Right atrium auricular region (tissue), 2 donors: ENCODE measurements at regions not wholly inside any gene's neighbourhood (a gene's known extent, or its start where the extent isn't known, plus 50 kb on each side); places are given as distances from the start of the nearest gene placed in this dataset.

Source experiments
- DNase-seq: peaks from one replicate; pipeline ENCODE4 v3.0.0-alpha.2; 2019; ENCODE audit warnings: low spot score
- H3K27ac ChIP-seq, 2 donors: fragments of 200-600 bp; sonication (generic); 1 replicate in 1 of 2; 2 replicates in 1 of 2; pipeline ENCODE4 v1.5.1; 2016 to 2019
- H3K27me3 ChIP-seq, 2 donors: fragments of 200-600 bp; sonication (generic); one replicate each; pipeline versions ENCODE4 v1.5.1 to v1.6.0; 2017 to 2019
- H3K36me3 ChIP-seq: fragments of 200-600 bp; sonication (generic); one replicate; pipeline ENCODE4 v1.5.1; 2016
- H3K4me1 ChIP-seq, 2 donors: fragments of 200-600 bp; sonication (generic); one replicate each; pipeline versions ENCODE4 v1.5.1 to v1.6.0; 2017 to 2019
- H3K4me3 ChIP-seq, 2 donors: fragments of 200-600 bp; sonication (generic); 1 replicate in 1 of 2; 2 replicates in 1 of 2; pipeline ENCODE4 v1.5.1; 2017 to 2019; ENCODE audit warnings: mild to moderate bottlenecking in 1 of 2, moderate library complexity in 1 of 2
- H3K9me3 ChIP-seq, 2 donors: fragments of 200-600 bp; sonication (generic); one replicate each; pipeline ENCODE4 v1.5.1; 2019
- TF ChIP-seq, protein P1 (sequence below), 2 donors: fragments of 200-600 bp; sonication (generic); IDR thresholded peaks; one replicate each; pipeline ENCODE4 v1.5.1; 2019; ENCODE audit warnings: antibody characterized with exemption in 2 of 2

DNA sequence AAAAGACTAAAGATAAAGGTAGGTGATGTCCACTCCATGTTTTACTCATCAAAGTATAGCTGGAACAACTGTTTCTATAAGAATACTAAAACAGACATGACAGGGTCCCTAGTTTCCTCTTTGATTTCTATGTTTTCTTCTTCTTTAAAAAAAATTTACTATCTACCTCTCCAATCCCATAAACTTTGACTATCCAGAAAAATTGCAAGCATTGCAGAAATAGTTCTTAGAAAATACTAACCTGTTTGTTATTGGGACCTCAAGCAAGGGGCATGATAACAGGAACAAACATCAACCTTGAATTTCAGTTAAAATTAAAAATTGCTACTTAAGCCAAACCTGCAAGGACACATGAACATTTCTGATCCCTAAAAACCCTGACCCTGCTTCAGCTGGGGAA is 1226.5 kb downstream of the C4orf33 start:
- H3K36me3 ChIP-seq: no peaks in the 10 kb centered on the region
- no peaks in the 10 kb centered on the region for H3K27me3 ChIP-seq
- H3K27ac ChIP-seq: no peak overlapping the region
- no peaks in the 10 kb centered on the region for H3K9me3 ChIP-seq
- no peak overlapping the region for H3K4me3 ChIP-seq
- no peaks in the 10 kb centered on the region for H3K4me1 ChIP-seq
- no peak for DNase-seq
- TF ChIP-seq, protein P1, sequence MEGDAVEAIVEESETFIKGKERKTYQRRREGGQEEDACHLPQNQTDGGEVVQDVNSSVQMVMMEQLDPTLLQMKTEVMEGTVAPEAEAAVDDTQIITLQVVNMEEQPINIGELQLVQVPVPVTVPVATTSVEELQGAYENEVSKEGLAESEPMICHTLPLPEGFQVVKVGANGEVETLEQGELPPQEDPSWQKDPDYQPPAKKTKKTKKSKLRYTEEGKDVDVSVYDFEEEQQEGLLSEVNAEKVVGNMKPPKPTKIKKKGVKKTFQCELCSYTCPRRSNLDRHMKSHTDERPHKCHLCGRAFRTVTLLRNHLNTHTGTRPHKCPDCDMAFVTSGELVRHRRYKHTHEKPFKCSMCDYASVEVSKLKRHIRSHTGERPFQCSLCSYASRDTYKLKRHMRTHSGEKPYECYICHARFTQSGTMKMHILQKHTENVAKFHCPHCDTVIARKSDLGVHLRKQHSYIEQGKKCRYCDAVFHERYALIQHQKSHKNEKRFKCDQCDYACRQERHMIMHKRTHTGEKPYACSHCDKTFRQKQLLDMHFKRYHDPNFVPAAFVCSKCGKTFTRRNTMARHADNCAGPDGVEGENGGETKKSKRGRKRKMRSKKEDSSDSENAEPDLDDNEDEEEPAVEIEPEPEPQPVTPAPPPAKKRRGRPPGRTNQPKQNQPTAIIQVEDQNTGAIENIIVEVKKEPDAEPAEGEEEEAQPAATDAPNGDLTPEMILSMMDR (IDR thresholded peaks at IDR 0.05): no peak

DNA sequence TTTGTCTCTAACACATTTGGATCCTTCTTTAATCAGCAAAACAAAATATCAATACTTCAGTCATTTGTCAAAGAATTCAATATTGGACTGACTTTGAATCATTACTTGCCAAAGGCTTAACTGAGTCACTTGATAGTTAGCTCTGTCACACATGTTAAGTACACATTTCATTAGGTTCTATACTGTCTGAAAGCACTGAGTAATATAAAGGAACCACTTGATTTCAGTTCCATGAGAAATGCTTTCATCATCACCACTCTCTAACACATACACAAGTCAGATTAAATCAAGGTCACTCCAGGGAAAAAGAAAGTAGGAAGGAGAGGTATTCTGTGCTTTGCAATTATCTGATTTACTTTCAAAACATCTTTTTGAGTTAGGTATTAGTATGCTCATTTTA is 1233.1 kb downstream of the C4orf33 start:
- no peaks in the 10 kb centered on the region for H3K9me3 ChIP-seq
- no peak overlapping the region for H3K27ac ChIP-seq
- H3K36me3 ChIP-seq: no peaks in the 10 kb centered on the region
- TF ChIP-seq, protein P1 (IDR thresholded peaks at IDR 0.05): no peak
- no peaks in the 10 kb centered on the region for H3K27me3 ChIP-seq
- H3K4me3 ChIP-seq: no peak overlapping the region
- DNase-seq: no peak
- H3K4me1 ChIP-seq: no peaks in the 10 kb centered on the region

DNA sequence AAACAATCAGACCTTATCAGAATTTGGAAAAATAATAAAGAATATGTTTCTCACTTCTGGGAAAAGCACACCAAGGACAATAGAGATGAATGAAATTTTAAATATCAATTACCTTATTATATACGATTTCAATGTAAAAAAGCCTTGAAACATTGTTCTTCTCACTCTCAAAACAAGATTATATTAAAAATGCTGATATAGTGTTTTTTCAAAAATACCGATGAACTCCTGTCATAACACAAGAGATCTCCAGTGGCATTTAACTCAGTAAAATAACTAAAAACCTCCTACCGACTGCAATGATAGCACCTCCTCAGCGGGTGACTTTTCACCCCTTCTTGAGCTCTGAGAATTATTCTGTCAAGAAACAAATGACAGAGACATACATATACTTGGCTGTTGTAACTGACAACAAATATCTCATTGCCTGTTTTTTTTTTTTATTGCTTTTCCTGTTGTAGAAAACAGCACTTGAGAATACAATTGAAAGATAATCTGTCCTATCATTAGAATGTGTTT is 1237.3 kb downstream of the C4orf33 start:
- H3K27me3 ChIP-seq: no peaks in the 10 kb centered on the region
- no peak overlapping the region for H3K4me3 ChIP-seq
- H3K9me3 ChIP-seq: no peaks in the 10 kb centered on the region
- H3K36me3 ChIP-seq: no peaks in the 10 kb centered on the region
- no peak for DNase-seq
- TF ChIP-seq, protein P1 (IDR thresholded peaks at IDR 0.05): no peak
- no peaks in the 10 kb centered on the region for H3K4me1 ChIP-seq
- no peak overlapping the region for H3K27ac ChIP-seq

DNA sequence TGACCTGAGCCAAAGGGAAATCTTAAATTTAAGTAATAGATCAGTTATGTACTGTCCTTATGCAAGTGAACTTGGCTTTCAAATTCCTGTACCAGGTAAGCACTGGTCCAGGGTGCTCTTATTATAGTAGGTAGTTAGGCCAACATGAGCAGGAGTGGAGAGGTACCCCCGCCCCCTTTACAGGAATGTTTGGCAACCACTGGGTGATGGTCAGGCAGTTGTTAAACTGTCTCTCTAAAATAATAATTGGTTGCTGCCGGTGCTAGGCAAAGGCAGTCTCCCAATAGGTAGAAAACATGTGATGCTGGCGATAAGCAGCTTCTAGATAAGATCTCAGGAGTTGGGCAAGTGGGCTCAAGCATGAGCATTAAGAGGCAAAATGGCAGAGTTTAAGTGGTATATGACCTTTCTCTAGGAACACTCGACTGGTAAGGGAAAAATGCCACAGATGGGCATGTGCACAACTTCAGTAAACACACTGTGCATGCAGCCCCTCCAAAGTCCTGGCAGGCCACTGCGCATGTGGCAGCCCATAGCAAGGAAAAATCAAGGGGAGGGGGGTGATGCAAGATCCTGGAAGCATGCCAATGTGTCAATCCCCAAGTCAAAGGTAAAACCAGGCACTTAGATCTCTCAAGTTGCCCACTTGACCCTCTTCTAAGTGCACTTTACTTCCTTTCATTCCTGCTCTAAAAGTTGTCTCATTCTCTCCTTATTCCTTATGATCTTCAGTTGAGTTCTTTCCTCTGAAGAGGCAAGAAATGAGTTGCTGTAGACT is 1239.7 kb downstream of the C4orf33 start:
- Histone ChIP-seq H3K27ac (no peak overlapping the region), H3K36me3 (no peaks in the 10 kb centered on the region), H3K27me3 (no peaks in the 10 kb centered on the region), H3K4me1 (no peaks in the 10 kb centered on the region), H3K9me3 (no peaks in the 10 kb centered on the region), H3K4me3 (no peak overlapping the region)
- no peak for DNase-seq
- TF ChIP-seq, protein P1 (IDR thresholded peaks at IDR 0.05): no peak

DNA sequence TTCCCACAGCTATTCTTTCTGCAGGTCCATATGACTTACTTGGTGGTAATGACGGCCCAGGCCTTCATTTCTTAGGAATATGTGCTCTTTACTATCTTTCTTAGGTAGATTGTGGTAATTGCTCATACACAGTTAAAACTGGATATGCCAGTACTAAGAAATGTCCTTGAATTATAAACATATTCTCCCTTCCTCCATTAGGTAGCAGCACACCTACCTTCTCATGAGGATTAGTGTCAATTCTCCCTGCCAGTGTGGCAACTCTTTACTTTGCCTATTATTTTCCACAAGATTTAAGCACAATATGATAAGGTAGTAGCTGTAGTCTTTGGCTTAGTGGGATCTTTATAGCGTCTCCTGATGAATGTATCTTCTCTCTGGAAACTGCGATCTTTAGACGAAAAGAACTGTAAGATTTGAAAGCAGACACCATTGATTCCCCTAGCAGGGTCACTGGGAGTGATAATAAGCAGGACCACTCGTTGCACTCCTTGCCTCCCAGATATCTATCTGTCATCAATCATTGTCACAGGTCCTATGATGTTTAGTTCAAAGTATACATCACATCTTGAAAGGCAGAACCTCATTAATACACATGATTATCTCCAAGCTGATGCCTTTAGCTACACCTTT is 1240.7 kb downstream of the C4orf33 start:
- TF ChIP-seq, protein P1 (IDR thresholded peaks at IDR 0.05): peak; percentile 52 to 65
- no peaks in the 10 kb centered on the region for H3K9me3 ChIP-seq
- H3K4me3 ChIP-seq: no peak overlapping the region
- H3K27ac ChIP-seq: no peak overlapping the region
- H3K27me3 ChIP-seq: no peaks in the 10 kb centered on the region
- H3K4me1 ChIP-seq: no peaks in the 10 kb centered on the region
- H3K36me3 ChIP-seq: no peaks in the 10 kb centered on the region
- no peak for DNase-seq
